IMR-90 (cell line): ENCODE measurements at regions not wholly inside any gene's neighbourhood (a gene's known extent, or its start where the extent isn't known, plus 50 kb on each side); places are given as distances from the start of the nearest gene placed in this dataset.
A peak's percentile ranks its signal among the peaks of the same experiment; 100 is the strongest.

Experiments
- ATAC-seq: fragments of 200-7000 bp; cut with Tn5 transposase; 2 replicates; pipeline ENCODE4 v1.9.1; 2020; ENCODE audit warnings: low read depth, mild to moderate bottlenecking, moderate library complexity
- BruUV-seq: library from RNA; stranded (reverse); fragments of 400-500 nt; replicated peaks from 2 replicates; lab custom pipeline; 2021; lab: Mats Ljungman, UMichigan
- CTCF ChIA-PET: fragments of 300-600 bp; formaldehyde crosslinking; extraction: SDS; loops from one replicate; lab custom pipeline; 2021; ENCODE audit warnings: antibody characterized with exemption; lab: Yijun Ruan, JAX
- POLR2A ChIA-PET: fragments of 300-600 bp; sonication (Branson Sonifier 250); formaldehyde crosslinking; loops from one replicate; lab custom pipeline; 2022; ENCODE audit warnings: antibody characterized with exemption; ENCODE audit not compliant: unreplicated experiment; lab: Charles Lee
- DNase-seq: peaks from one replicate; pipeline ENCODE4 v3.0.0; 2013
- H2AFZ ChIP-seq: replicated peaks from 2 replicates; pipeline ENCODE3; 2013; ENCODE audit warnings: low read length, mild to moderate bottlenecking; ENCODE audit not compliant: poor library complexity
- H2AK5ac ChIP-seq: 2 replicates; pipeline ENCODE4 v1.6.1; 2013; ENCODE audit warnings: low read depth, low read length, inconsistent platforms
- H2AK9ac ChIP-seq: replicated peaks from 2 replicates; pipeline ENCODE3; 2013; ENCODE audit warnings: mild to moderate bottlenecking, low read depth, low read length, moderate library complexity; ENCODE audit not compliant: poor library complexity
- H2BK120ac ChIP-seq: 2 replicates; pipeline ENCODE4 v1.6.1; 2013; ENCODE audit warnings: low read depth, low read length, inconsistent platforms
- H2BK15ac ChIP-seq: 3 replicates; pipeline ENCODE4 v1.6.1; 2013; ENCODE audit warnings: low read depth, low read length, inconsistent platforms
- H2BK20ac ChIP-seq: 2 replicates; pipeline ENCODE4 v1.6.1; 2013; ENCODE audit warnings: low read depth, mild to moderate bottlenecking, inconsistent platforms, low read length, moderate library complexity
- H2BK5ac ChIP-seq: 2 replicates; pipeline ENCODE4 v1.6.1; 2013; ENCODE audit warnings: mild to moderate bottlenecking, low read depth, low read length, inconsistent platforms; ENCODE audit not compliant: poor library complexity, severe bottlenecking
- H3K14ac ChIP-seq: replicated peaks from 2 replicates; pipeline ENCODE4 v1.6.1; 2013; ENCODE audit warnings: low read depth, low read length, inconsistent platforms
- H3K18ac ChIP-seq: 2 replicates; pipeline ENCODE4 v1.6.1; 2013; ENCODE audit warnings: low read depth, low read length, control low read depth
- H3K23ac ChIP-seq: 2 replicates; pipeline ENCODE4 v1.6.1; 2013; ENCODE audit warnings: low read depth, low read length, inconsistent platforms
- H3K27ac ChIP-seq: 2 replicates; pipeline ENCODE4 v1.5.1; 2013; ENCODE audit warnings: mild to moderate bottlenecking, control low read depth, low read length; ENCODE audit not compliant: insufficient read depth
- H3K27me3 ChIP-seq: 2 replicates; pipeline ENCODE4 v1.6.1; 2013; ENCODE audit warnings: low read length; ENCODE audit not compliant: control insufficient read depth, insufficient read depth
- H3K36me3 ChIP-seq: 2 replicates; pipeline ENCODE4 v1.6.1; 2013; ENCODE audit warnings: low read length, mixed read lengths; ENCODE audit not compliant: control insufficient read depth, insufficient read depth
- H3K4ac ChIP-seq: 2 replicates; pipeline ENCODE4 v1.6.1; 2013; ENCODE audit warnings: low read depth, low read length, inconsistent platforms
- H3K4me1 ChIP-seq: 2 replicates; pipeline ENCODE4 v1.6.1; 2013; ENCODE audit warnings: low read length, mixed read lengths; ENCODE audit not compliant: control insufficient read depth, insufficient read depth
- H3K4me2 ChIP-seq: 2 replicates; pipeline ENCODE4 v1.6.1; 2013; ENCODE audit warnings: low read depth, mild to moderate bottlenecking, control low read depth, low read length, moderate library complexity
- H3K4me3 ChIP-seq: 2 replicates; pipeline ENCODE4 v1.5.1; 2013; ENCODE audit warnings: low read depth, mild to moderate bottlenecking, control low read depth, low read length, moderate library complexity; ENCODE audit not compliant: insufficient read depth
- H3K56ac ChIP-seq: 2 replicates; pipeline ENCODE4 v1.6.1; 2013; ENCODE audit warnings: low read length, inconsistent platforms; ENCODE audit not compliant: insufficient read depth; ENCODE audit errors: extremely low read depth
- H3K79me1 ChIP-seq, 2 experiments: 2 replicates each; pipeline ENCODE4 v1.6.1; 2013; ENCODE audit warnings: low read length in 2 of 2, inconsistent platforms in 1 of 2, low read depth in 1 of 2
- H3K9ac ChIP-seq: 2 replicates; pipeline ENCODE4 v1.6.1; 2013; ENCODE audit warnings: low read depth, low read length, control low read depth
- H3K9me1 ChIP-seq: 2 replicates; pipeline ENCODE4 v1.6.1; 2013; ENCODE audit warnings: low read length, inconsistent platforms; ENCODE audit not compliant: insufficient read depth
- H3K9me3 ChIP-seq: 2 replicates; pipeline ENCODE4 v1.6.1; 2013; ENCODE audit warnings: low read length; ENCODE audit not compliant: control insufficient read depth, insufficient read depth
- H4K20me1 ChIP-seq: 2 replicates; pipeline ENCODE4 v1.6.1; 2013; ENCODE audit warnings: low read length, inconsistent platforms; ENCODE audit not compliant: insufficient read depth
- H4K5ac ChIP-seq: 2 replicates; pipeline ENCODE4 v1.6.1; 2013; ENCODE audit warnings: mild to moderate bottlenecking, low read depth, low read length, control low read depth
- H4K8ac ChIP-seq, 2 experiments: 2 replicates each; pipeline ENCODE4 v1.6.1; 2013; ENCODE audit warnings: low read depth in 2 of 2, low read length in 2 of 2, control low read depth in 1 of 2, inconsistent platforms in 1 of 2
- H4K91ac ChIP-seq: 2 replicates; pipeline ENCODE4 v1.6.1; 2013; ENCODE audit warnings: low read depth, low read length, inconsistent platforms; ENCODE audit not compliant: insufficient read depth
- BHLHE40 ChIP-seq: fragments of 150-350 bp; IDR thresholded peaks from 2 replicates; pipeline ENCODE4 v1.6.1; 2016; ENCODE audit warnings: mild to moderate bottlenecking, low read depth, low read length
- MXI1 ChIP-seq: IDR thresholded peaks from 2 replicates; pipeline ENCODE4 v1.6.1; 2012; ENCODE audit warnings: low read depth, mild to moderate bottlenecking, low read length, moderate library complexity, borderline replicate concordance
- RFX5 ChIP-seq: IDR thresholded peaks from 2 replicates; pipeline ENCODE4 v1.8.0; 2012; ENCODE audit warnings: low read depth, mild to moderate bottlenecking, low read length, moderate library complexity
- SMC3 ChIP-seq: fragments of 150-350 bp; IDR thresholded peaks from 2 replicates; pipeline ENCODE4 v1.6.1; 2016; ENCODE audit warnings: low read depth, mild to moderate bottlenecking, antibody characterized with exemption, low read length, moderate library complexity
- USF2 ChIP-seq: fragments of 150-350 bp; IDR thresholded peaks from 2 replicates; pipeline ENCODE4 v1.6.1; 2017; ENCODE audit warnings: mild to moderate bottlenecking, antibody characterized with exemption, low read length, low read depth
- dilution Hi-C: fragments of 300-500 bp; cut with HindIII; formaldehyde crosslinking; loops from one replicate; pipeline ENCODE4 v1.14.3; 2018; ENCODE audit warnings: low sequenced_read_pairs; ENCODE audit not compliant: unreplicated experiment
- in situ Hi-C: fragments of 300-500 bp; cut with MboI; formaldehyde crosslinking; loops from 3 replicates; pipeline ENCODE4 v1.14.3; 2019; ENCODE audit warnings: low sequenced_read_pairs, inconsistent platforms, mixed read lengths
- intact Hi-C: fragments of 100-400 bp; cut with micrococcal nuclease; formaldehyde crosslinking; loops from 2 replicates; pipeline ENCODE4 v1.10.0; 2022

DNA sequence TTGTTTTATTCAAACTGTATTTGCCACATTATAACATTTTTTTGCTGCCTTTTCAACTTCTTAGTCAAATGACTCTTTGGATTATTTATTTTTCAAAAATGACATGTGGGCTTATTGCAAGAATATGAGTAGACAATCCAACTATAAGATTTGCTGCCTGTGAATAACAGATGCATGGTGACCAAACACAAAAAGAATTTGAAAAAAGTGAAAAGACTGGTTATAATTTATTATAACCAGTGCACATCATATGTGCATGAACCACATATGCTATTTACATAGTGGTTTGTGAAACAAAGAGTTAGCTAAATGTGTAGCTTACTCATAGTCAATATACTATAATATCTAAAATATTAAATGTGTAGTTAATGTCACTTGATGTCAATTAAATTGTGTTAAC, 2086.8 kb downstream of the ARAP2 start:
- POLR2A ChIA-PET, result no interaction called here
- Histone ChIP-seq H3K14ac (no peak overlapping the region), H3K9me1 (peaks cover 8% of the 10 kb centered on the region), H3K4ac (no peak overlapping the region), H3K36me3 (no peaks in the 10 kb centered on the region), H2AK5ac (no peak overlapping the region), H2BK20ac (no peak overlapping the region), H2BK120ac (no peak overlapping the region), H2AK9ac (no peak overlapping the region), H3K4me2 (no peak overlapping the region), H4K8ac (no peak overlapping the region), H2AFZ (no peak overlapping the region), H3K27me3 (no peaks in the 10 kb centered on the region), H4K5ac (no peak overlapping the region), H3K27ac (no peak overlapping the region), H3K56ac (no peak overlapping the region), H3K9me3 (no peaks in the 10 kb centered on the region), H3K18ac (no peak overlapping the region), H3K23ac (no peak overlapping the region), H3K79me1 (no peaks in the 10 kb centered on the region), H4K20me1 (no peaks in the 10 kb centered on the region), H3K4me1 (0 out of 2 replicates have a peak, but pooled peaks cover 1% of the 10 kb centered on the region), H2BK5ac (no peak overlapping the region), H3K9ac (no peak overlapping the region), H4K91ac (no peak overlapping the region), H3K4me3 (no peak overlapping the region), H2BK15ac (no peak overlapping the region)
- in situ Hi-C loops (no loop called here), intact Hi-C loops (no loop called here), dilution Hi-C loops (no loop called here)
- CTCF ChIA-PET, result no interaction called here
- TF ChIP-seq MXI1 (no peak), BHLHE40 (no peak), USF2 (no peak), SMC3 (no peak), RFX5 (no peak)
- BruUV-seq, result no TSS peak
- DNase-seq (peak; percentile 71), ATAC-seq (no peak; the same call in 1 of the 2 replicates)
